Skeletal muscle satellite cell (primary cell): ENCODE measurements at regions not wholly inside any gene's neighbourhood (a gene's known extent, or its start where the extent isn't known, plus 50 kb on each side); places are given as distances from the start of the nearest gene placed in this dataset.

Experiments
- H3K27me3 ChIP-seq: 2 replicates; pipeline ENCODE4 v1.7.0; 2013; ENCODE audit warnings: low read length; ENCODE audit not compliant: control insufficient read depth, insufficient read depth
- H3K36me3 ChIP-seq: 2 replicates; pipeline ENCODE4 v1.7.0; 2013; ENCODE audit warnings: mild to moderate bottlenecking, control low read depth, low read length; ENCODE audit not compliant: insufficient read depth
- H3K4me1 ChIP-seq: 2 replicates; pipeline ENCODE4 v1.7.0; 2013; ENCODE audit warnings: low read length; ENCODE audit not compliant: control insufficient read depth, insufficient read depth
- H3K4me2 ChIP-seq: 2 replicates; pipeline ENCODE4 v1.7.0; 2013; ENCODE audit warnings: mild to moderate bottlenecking, low read length
- H3K4me3 ChIP-seq: 2 replicates; pipeline ENCODE4 v1.7.0; 2013; ENCODE audit warnings: low read length
- H3K9ac ChIP-seq: 2 replicates; pipeline ENCODE4 v1.7.0; 2013; ENCODE audit warnings: mild to moderate bottlenecking, low read depth, low read length, moderate library complexity
- H3K9me3 ChIP-seq: replicated peaks from 2 replicates; pipeline ENCODE4 v1.7.0; 2013; ENCODE audit warnings: mild to moderate bottlenecking, control low read depth, low read length

GRCh38 chr20:22977047-22977785 lies 57.9 kb upstream of the SSTR4 start:
- no peak overlapping the region for H3K4me2 ChIP-seq
- H3K9ac ChIP-seq, result no peak overlapping the region
- no peaks in the 10 kb centered on the region for H3K36me3 ChIP-seq
- H3K9me3 ChIP-seq, result no peaks in the 10 kb centered on the region
- no peak overlapping the region for H3K4me3 ChIP-seq
- H3K27me3 ChIP-seq, result peaks cover 14% of the 10 kb centered on the region
- H3K4me1 ChIP-seq, result peaks cover 3% of the 10 kb centered on the region

- Histone ChIP-seq H3K9ac (no peak overlapping the region), H3K36me3 (no peaks in the 10 kb centered on the region), H3K4me2 (no peak overlapping the region), H3K4me1 (no peaks in the 10 kb centered on the region), H3K27me3 (peaks cover 12% of the 10 kb centered on the region), H3K4me3 (no peak overlapping the region), H3K9me3 (no peaks in the 10 kb centered on the region)
Observed at GRCh38 chr20:22984008-22984407, 51.1 kb upstream of the SSTR4 start.

- Histone ChIP-seq H3K9ac (no peak overlapping the region), H3K27me3 (peaks cover 12% of the 10 kb centered on the region), H3K9me3 (no peaks in the 10 kb centered on the region), H3K4me1 (no peaks in the 10 kb centered on the region), H3K4me3 (no peak overlapping the region), H3K4me2 (no peak overlapping the region), H3K36me3 (no peaks in the 10 kb centered on the region)
Observed at GRCh38 chr20:22984606-22985005, 50.5 kb upstream of the SSTR4 start.

GRCh38 chr20:22985239-22985778 lies 49.8 kb upstream of the SSTR4 start:
- H3K4me2 ChIP-seq, result no peak overlapping the region
- no peaks in the 10 kb centered on the region for H3K36me3 ChIP-seq
- peaks cover 12% of the 10 kb centered on the region for H3K27me3 ChIP-seq
- no peaks in the 10 kb centered on the region for H3K4me1 ChIP-seq
- no peak overlapping the region for H3K4me3 ChIP-seq
- no peak overlapping the region for H3K9ac ChIP-seq
- no peaks in the 10 kb centered on the region for H3K9me3 ChIP-seq
